GM12875 (cell line): ENCODE measurements at regions not wholly inside any gene's neighbourhood (a gene's known extent, or its start where the extent isn't known, plus 50 kb on each side); places are given as distances from the start of the nearest gene placed in this dataset.

Experiments used
- H3K4me3 ChIP-seq: one replicate; pipeline ENCODE4 v1.5.1; 2011; ENCODE audit warnings: low read depth, low read length, control low read depth
- CTCF ChIP-seq: IDR thresholded peaks from 2 replicates; pipeline ENCODE4 v1.5.1; 2011; ENCODE audit warnings: low read depth, mild to moderate bottlenecking, control low read depth, inconsistent platforms, low read length, moderate library complexity, borderline replicate concordance; ENCODE audit not compliant: insufficient read depth

- no peak overlapping the region for H3K4me3 ChIP-seq
- no peak for TF ChIP-seq CTCF
These were observed 1341.5 kb upstream of the ACVR2A start for GRCh38 chr2:146503366-146503765.

GRCh38 chr2:146496248-146496647 lies 1348.6 kb upstream of the ACVR2A start:
- TF ChIP-seq CTCF: no peak
- no peak overlapping the region for H3K4me3 ChIP-seq

- no peak for TF ChIP-seq CTCF
These were observed 1355.4 kb upstream of the ACVR2A start for GRCh38 chr2:146489386-146489785.

GRCh38 chr2:146481629-146482028 lies 1363.2 kb upstream of the ACVR2A start:
- no peak overlapping the region for H3K4me3 ChIP-seq
- no peak for TF ChIP-seq CTCF

More at GRCh38 chr2:146489386-146489785, 1355.4 kb upstream of the ACVR2A start:
- H3K4me3 ChIP-seq: no peak overlapping the region

GRCh38 chr2:146477383-146477782 lies 1367.4 kb upstream of the ACVR2A start:
- no peak overlapping the region for H3K4me3 ChIP-seq
- TF ChIP-seq CTCF: no peak

- no peak overlapping the region for H3K4me3 ChIP-seq
- no peak for TF ChIP-seq CTCF
These were observed 1376.3 kb upstream of the ACVR2A start for GRCh38 chr2:146468578-146468977.

- no peak overlapping the region for H3K4me3 ChIP-seq
- TF ChIP-seq CTCF: no peak
These were observed 1377.4 kb upstream of the ACVR2A start for GRCh38 chr2:146467425-146467824.
